GM19463 (cell line): ENCODE measurements at regions not wholly inside any gene's neighbourhood (a gene's known extent, or its start where the extent isn't known, plus 50 kb on each side); places are given as distances from the start of the nearest gene placed in this dataset.

ENCODE experiments used
- ATAC-seq: cut with Tn5 transposase; IDR thresholded peaks from one replicate; pipeline ENCODE4 v1.9.1; 2021; ENCODE audit warnings: mild to moderate bottlenecking, moderate library complexity; ENCODE audit not compliant: unreplicated experiment

GRCh38 chr16:31701734-31702133 is 171.9 kb upstream of the ZNF267 start:
- ATAC-seq = no peak

DNA sequence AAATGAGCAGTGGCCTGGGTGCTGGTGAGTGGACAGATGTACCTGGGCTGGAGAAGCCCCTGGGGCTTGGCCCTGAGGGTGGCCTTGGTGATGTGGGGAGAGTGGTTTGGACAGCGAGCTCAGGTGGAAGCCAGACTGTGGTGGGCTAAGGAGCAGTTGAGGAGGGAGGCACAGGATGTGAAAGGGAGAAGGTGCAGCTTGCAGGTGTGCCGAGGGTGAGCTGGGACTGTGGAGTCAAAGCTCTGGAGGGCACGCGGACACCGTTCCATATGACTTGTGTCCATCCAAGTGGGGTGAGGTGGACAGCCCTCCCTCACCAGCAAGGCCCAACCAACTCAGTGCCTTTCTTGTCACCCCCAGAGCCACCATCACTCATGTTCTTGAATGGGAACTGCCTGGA is 170.8 kb upstream of the ZNF267 start:
- ATAC-seq = no peak

DNA sequence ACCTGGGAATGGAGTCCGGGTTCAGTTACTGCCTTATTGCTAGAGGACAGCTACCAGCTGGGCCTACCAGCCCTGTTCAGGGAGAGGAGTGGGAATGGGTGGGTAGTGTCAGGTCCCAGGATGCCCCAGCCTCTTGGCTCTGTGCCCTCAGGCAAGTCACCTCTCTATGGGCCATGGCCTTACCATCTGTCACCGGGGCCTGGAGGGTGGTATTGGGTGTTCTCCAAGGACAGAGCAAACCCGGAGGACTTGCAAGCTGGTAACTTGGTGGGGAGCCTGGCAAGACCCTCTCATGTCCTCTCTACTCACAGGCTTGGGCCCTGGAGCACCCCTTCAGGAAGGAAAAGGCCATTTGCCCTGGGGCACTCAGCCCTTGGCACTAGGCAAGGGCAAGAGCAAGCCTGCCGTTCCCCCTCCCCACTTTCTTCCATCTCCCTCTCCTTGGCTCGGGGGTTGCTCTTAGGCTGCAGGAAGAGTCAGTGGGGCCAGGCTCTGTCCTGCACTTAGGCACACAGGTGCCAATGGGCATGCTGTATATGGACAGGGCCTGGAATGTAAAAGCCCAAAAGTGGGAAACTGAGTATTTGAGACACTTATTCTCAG is 170.0 kb upstream of the ZNF267 start:
- no peak for ATAC-seq

- ATAC-seq = no peak
Observed at GRCh38 chr16:31704138-31704537, 169.5 kb upstream of the ZNF267 start.

DNA sequence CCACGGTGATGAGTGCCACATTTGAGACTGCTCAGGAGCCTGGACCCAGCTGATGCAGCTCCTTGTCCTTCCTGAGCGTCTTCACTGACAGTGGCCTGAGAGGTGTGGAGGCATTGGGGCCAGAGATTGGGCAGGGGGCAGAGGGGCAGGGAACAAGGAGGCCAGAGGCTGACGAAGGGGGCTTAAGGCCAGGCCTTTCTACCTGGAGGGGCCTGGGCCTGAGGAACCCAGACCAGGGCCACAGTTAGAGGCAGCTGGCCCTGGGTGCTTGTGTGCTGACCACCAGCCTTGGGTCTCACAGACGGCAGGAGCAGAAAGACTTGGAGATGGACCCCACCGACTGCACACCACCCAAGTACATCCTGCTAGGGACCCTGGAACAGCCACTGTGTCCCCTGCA is 168.2 kb upstream of the ZNF267 start:
- ATAC-seq = no peak

DNA sequence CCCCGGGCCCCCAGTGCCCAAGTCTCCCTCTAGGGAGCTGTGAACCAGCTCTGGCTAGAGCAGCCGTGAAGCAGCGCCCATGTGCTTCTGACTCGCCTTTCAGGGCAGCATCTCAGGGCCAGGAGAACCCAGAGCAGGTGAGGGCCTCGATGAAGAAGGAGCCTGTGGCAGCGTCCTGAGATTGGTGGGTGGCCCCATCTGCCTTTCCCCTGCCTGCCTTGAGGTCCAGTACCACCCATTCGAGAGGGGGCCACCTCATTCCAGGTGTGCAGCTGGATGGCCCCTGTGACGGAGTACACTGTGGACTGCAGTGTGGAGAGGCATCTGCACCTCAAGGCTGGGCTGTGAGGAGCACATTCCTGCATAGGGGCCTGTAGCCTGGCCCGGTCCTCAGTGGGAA is 167.3 kb upstream of the ZNF267 start:
- ATAC-seq = no peak

GRCh38 chr16:31706925-31707324 is 166.7 kb upstream of the ZNF267 start:
- no peak for ATAC-seq

DNA sequence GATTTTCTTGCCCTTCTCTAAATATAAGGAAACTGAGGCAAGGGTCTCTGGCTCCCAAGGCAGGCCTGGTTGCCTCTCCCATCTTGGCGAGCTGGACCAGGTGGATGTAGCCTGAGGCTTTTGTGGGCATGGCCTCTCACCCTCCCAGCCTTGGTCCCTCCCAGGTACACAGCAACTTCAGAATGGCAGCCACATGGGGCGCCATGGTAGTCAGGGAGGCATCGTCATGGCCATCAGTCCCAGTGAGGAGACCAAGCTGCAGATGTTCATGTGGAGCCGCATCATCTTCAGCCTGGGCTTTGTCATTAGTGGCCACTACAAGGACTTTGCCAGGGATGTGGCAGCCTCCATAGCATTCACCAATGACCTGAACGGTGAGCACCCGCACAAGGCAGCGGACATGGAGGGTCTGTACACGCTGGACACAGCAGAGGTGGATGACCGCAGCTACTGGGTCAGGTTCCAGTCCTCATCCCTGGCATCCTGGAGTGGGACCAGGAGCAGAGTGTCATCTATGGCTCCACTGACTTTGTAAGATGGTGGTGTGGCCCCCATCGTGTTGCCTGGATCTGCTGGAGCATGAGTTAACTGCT is 165.8 kb upstream of the ZNF267 start:
- ATAC-seq = no peak

- ATAC-seq = no peak
Observed at GRCh38 chr16:31708348-31708747, 165.3 kb upstream of the ZNF267 start.

DNA sequence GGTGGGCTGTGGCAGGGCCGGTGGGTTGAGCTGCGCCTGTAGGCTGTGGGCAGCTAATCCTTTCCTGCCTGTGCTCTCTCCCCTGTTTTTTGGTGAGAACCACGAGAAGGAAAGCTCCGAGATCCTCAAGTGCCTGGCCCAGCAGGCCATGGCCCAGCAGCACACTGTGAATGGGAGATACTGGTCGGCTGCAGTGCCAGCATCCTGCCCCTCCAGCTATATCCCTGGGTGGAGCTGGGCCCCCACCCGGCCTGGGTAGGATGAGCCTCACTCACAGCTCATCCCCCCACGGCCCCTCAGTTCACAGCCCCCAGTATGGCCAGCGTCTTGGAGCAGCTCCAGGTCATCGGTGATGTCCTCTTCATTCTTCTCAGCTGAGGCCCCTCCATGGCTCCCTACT is 164.4 kb upstream of the ZNF267 start:
- ATAC-seq = no peak

DNA sequence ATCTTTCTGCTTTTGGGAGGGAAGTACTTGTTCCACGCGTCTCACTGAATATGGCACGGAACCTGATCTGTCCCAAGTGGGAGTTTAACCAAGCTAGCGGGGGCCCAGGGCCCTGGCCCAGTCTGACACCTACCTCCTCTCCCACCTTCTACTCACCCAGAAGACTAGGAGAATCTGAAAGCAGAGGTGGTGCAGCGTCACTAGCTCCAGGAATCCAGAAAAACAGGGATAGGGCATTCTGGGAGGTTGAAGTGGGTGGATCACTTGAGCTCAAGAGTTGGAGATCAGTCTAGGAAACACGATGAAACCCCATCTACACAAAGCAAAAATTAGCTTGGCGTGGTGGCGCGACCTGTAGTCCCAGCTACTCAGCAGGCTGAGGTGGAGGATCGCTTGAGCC is 163.5 kb upstream of the ZNF267 start:
- no peak for ATAC-seq

GRCh38 chr16:31710880-31711279 is 162.7 kb upstream of the ZNF267 start:
- no peak for ATAC-seq

GRCh38 chr16:31711344-31711845 is 162.2 kb upstream of the ZNF267 start:
- ATAC-seq = no peak

DNA sequence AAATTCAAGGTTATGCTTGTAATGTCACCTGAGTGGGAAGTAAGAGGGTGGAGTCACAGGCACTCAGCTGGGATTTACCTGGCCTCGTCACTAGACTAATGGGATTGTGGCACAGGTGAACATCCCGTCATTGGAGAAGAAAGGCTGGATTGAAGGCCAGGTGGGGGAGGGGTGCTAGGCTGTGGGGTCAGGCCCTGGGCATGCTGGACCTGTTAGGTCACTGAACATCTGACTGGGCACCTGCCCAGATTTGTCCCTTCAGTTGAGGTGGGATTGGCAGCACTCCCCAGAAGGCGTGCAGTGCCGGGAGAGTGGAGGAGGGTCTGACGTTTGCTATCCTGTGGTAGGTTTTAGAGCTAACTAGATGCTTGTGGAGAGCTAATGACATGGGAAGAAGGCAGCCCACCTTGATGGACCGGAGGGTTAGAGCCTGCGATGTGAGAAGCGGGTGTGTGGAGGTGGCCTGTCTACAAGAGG is 161.5 kb upstream of the ZNF267 start:
- ATAC-seq = no peak

- peak; percentile 91 for ATAC-seq
Observed at GRCh38 chr16:31713071-31713944, 160.3 kb upstream of the ZNF267 start.

DNA sequence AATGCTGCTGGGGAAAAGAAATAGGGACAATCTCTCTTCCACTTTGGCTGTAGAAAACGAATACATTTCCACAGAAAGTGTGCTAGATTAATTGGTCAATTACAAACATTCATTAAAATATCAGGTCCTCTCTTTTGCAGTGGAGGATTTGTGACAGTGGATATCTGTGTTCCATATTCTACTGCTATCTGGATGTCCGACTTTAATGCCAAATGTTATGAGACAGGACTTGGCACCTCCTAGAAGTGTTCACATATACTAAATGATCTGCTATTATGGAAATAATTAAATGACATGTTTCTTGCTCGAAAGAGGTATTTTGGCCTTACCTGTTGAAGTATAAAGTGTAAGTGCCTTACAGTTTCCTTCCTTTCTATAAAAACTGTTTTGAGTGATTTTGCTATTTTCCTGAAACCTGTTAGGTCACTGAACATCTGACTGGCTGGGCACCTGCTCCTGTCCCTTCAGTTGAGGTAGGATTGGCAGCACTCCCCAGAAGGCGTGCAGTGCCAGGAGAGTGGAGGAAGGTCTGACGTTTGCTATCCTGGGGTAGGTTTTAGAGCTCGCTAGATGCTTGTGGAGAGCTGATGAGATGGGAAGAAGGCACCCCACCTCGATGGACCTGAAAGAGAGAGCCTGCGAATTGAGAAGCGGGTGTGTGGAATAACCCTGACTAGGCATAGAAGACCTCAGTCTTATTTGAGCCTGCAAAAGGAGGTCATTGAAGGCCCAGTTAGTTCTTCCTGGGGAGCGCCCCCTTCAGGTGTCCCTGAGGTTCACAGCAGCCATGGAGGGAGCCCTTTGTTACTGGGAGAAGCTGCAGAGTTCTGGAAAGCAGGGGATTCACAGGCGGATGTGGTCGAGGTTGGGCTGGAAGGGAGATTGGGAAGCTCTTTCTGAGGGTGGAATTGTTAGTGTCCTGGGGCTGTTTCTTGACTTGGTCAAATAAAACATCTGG is 159.4 kb upstream of the ZNF267 start:
- ATAC-seq = no peak

GRCh38 chr16:31714903-31715504 is 158.6 kb upstream of the ZNF267 start:
- ATAC-seq = no peak

DNA sequence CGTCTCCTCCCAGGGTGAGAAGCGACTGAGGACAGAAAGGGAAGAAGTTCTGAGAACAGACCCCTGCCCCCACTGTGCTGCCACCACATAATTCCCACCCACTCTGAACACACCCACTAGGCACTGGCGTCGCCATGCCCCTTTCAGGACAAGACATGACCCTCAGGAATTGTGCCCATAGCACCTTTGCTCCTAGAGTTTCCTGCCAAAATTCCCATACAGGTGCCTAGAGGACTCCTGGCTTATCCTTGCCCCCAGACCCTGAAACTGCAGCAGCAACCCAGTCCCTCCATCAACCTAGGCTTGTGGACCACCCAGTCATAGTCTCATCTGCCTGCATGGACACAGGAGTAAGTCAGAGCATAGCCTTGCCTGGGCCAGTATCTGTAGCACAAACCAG is 157.7 kb upstream of the ZNF267 start:
- no peak for ATAC-seq

GRCh38 chr16:31718998-31719397 is 154.6 kb upstream of the ZNF267 start:
- no peak for ATAC-seq

DNA sequence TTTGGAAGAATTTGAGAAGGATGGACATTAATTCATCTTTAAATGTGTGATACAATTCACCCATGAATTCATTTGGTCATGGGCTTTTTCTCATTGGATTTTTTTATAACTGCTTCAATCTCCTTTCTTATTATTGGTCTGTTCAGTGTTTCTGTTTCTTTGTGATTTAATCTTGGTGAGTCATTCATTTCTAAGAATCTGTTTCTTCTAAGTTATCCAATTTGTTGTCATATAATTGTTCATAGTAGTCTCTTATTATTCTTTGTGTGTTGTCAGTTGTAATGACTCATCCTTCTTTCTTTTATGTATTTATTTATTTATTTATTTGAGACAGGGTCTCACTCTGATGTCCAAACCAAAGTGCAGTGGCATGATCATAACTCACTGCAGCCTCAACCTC is 146.1 kb upstream of the ZNF267 start:
- ATAC-seq = no peak
